SK-N-SH (cell line): ENCODE measurements at regions not wholly inside any gene's neighbourhood (a gene's known extent, or its start where the extent isn't known, plus 50 kb on each side); places are given as distances from the start of the nearest gene placed in this dataset.

Experiments used
- CTCF ChIA-PET: fragments of 300-600, 350-600 bp; formaldehyde crosslinking; extraction: SDS; loops from one replicate; lab custom pipeline; 2021; lab: Yijun Ruan, JAX
- POLR2A ChIA-PET: fragments of 350-600 bp; sonication (Branson Sonifier 250); formaldehyde crosslinking; extraction: SDS; loops from one replicate; lab custom pipeline; 2020; ENCODE audit warnings: antibody characterized with exemption, inconsistent platforms; lab: Yijun Ruan, JAX
- DNase-seq: peaks from one replicate; pipeline ENCODE4 v3.0.0; 2012
- H2AFZ ChIP-seq: fragments of 200-600 bp; sonication (generic); 2 replicates; pipeline ENCODE4 v1.8.1; 2016; ENCODE audit warnings: antibody characterized with exemption, mild to moderate bottlenecking, low read depth
- H3F3A ChIP-seq: fragments of 200-600 bp; sonication (generic); replicated peaks from 2 replicates; pipeline ENCODE3; 2016; ENCODE audit warnings: antibody characterized with exemption, mild to moderate bottlenecking; ENCODE audit not compliant: insufficient read depth
- H3K27ac ChIP-seq, 2 experiments: fragments of 200-500 bp in 1 of 2; fragments of 200-600 bp in 1 of 2; sonication (Bioruptor generic) in 1 of 2; sonication (generic), shearing (Covaris generic) in 1 of 2; 2 replicates each; pipeline versions ENCODE4 v1.5.1 to v1.6.1; 2014 to 2016; ENCODE audit warnings: low read depth in 2 of 2, inconsistent platforms in 1 of 2, low read length in 1 of 2, mild to moderate bottlenecking in 1 of 2, mixed read lengths in 1 of 2
- H3K27me3 ChIP-seq: fragments of 200-600 bp; sonication (generic), shearing (Covaris generic); 2 replicates; pipeline ENCODE4 v1.6.1; 2016; ENCODE audit warnings: mixed run types; ENCODE audit not compliant: insufficient read depth
- H3K36me3 ChIP-seq, 2 experiments: fragments of 200-500 bp in 1 of 2; fragments of 200-600 bp in 1 of 2; sonication (Bioruptor generic) in 1 of 2; sonication (generic) in 1 of 2; replicated peaks in 1 of 2; 2 replicates each; pipeline versions ENCODE3 to v1.5.1; 2014 to 2016; ENCODE audit warnings: low read length in 1 of 2, mild to moderate bottlenecking in 1 of 2; ENCODE audit not compliant: insufficient read depth in 2 of 2, control insufficient read depth in 1 of 2
- H3K4me1 ChIP-seq, 2 experiments: fragments of 200-500 bp in 1 of 2; fragments of 200-600 bp in 1 of 2; sonication (Bioruptor generic) in 1 of 2; sonication (generic), shearing (Covaris generic) in 1 of 2; 2 replicates each; pipeline versions ENCODE4 v1.5.1 to v1.6.1; 2014 to 2016; ENCODE audit warnings: low read depth in 1 of 2, low read length in 1 of 2, mixed run types in 1 of 2; ENCODE audit not compliant: insufficient read depth in 2 of 2, control insufficient read depth in 1 of 2
- H3K4me2 ChIP-seq: fragments of 200-600 bp; sonication (generic), shearing (Covaris generic); 2 replicates; pipeline ENCODE4 v1.6.1; 2017; ENCODE audit warnings: mixed run types
- H3K4me3 ChIP-seq, 2 experiments: fragments of 200-500 bp in 1 of 2; fragments of 200-600 bp in 1 of 2; sonication (Bioruptor generic) in 1 of 2; sonication (generic), shearing (Covaris generic) in 1 of 2; 2 replicates each; pipeline versions ENCODE4 v1.5.1 to v1.8.1; 2014 to 2016; ENCODE audit warnings: low read depth in 2 of 2, inconsistent platforms in 1 of 2, low read length in 1 of 2, mild to moderate bottlenecking in 1 of 2, mixed read lengths in 1 of 2, moderate library complexity in 1 of 2
- H3K79me2 ChIP-seq: fragments of 200-600 bp; sonication (generic); 2 replicates; pipeline ENCODE4 v1.8.1; 2017; ENCODE audit warnings: mild to moderate bottlenecking; ENCODE audit not compliant: insufficient read depth
- H3K9ac ChIP-seq: fragments of 200-600 bp; sonication (generic); 2 replicates; pipeline ENCODE4 v1.6.1; 2017; ENCODE audit warnings: mixed run types
- H3K9me2 ChIP-seq: fragments of 200-600 bp; sonication (generic); 2 replicates; pipeline ENCODE4 v1.6.1; 2017; ENCODE audit warnings: mixed run types
- H3K9me3 ChIP-seq: fragments of 200-600 bp; sonication (generic); 2 replicates; pipeline ENCODE4 v1.6.1; 2017; ENCODE audit warnings: mixed run types, mild to moderate bottlenecking, moderate library complexity
- H4K20me1 ChIP-seq: fragments of 200-600 bp; sonication (generic); 2 replicates; pipeline ENCODE4 v1.6.1; 2017; ENCODE audit warnings: mild to moderate bottlenecking, mixed run types; ENCODE audit not compliant: insufficient read depth
- CHD2 ChIP-seq: fragments of 150-350 bp; IDR thresholded peaks from 2 replicates; pipeline ENCODE4 v1.6.1; 2018; ENCODE audit warnings: low read length; ENCODE audit not compliant: partially characterized antibody
- MXI1 ChIP-seq: IDR thresholded peaks from 2 replicates; pipeline ENCODE4 v1.6.1; 2012; ENCODE audit warnings: mild to moderate bottlenecking, low read depth, low read length, improper control_type of control experiment
- RAD21 ChIP-seq: IDR thresholded peaks from 2 replicates; pipeline ENCODE4 v1.6.1; 2012; ENCODE audit warnings: mild to moderate bottlenecking, low read length
- RCOR1 ChIP-seq: fragments of 150-350 bp; IDR thresholded peaks from 2 replicates; pipeline ENCODE4 v1.6.1; 2017; ENCODE audit warnings: antibody characterized with exemption, low read length
- TCF12 ChIP-seq: IDR thresholded peaks from 2 replicates; pipeline ENCODE4 v1.4.0; 2012
- WGBS: methylation state at CpG from one replicate; pipeline ENCODE4 v1.1.6; 2017; ENCODE audit warnings: low lambda C conversion rate; 5-methylcytosine and 5-hydroxymethylcytosine counted together
- TF ChIP-seq, protein P1 (sequence below): IDR thresholded peaks from 2 replicates; pipeline ENCODE4 v1.4.0; 2012; ENCODE audit warnings: low read depth, borderline replicate concordance
- TF ChIP-seq, protein P2 (sequence below): IDR thresholded peaks from 2 replicates; pipeline ENCODE4; 2012
- TF ChIP-seq, protein P3 (sequence below): IDR thresholded peaks from 2 replicates; pipeline ENCODE4 v1.4.0; 2012; ENCODE audit warnings: low read depth, borderline replicate concordance
- TF ChIP-seq, protein P4 (sequence below): IDR thresholded peaks from 2 replicates; pipeline ENCODE4 v1.6.1; 2012; ENCODE audit warnings: mild to moderate bottlenecking, low read depth, low read length, moderate library complexity

DNA sequence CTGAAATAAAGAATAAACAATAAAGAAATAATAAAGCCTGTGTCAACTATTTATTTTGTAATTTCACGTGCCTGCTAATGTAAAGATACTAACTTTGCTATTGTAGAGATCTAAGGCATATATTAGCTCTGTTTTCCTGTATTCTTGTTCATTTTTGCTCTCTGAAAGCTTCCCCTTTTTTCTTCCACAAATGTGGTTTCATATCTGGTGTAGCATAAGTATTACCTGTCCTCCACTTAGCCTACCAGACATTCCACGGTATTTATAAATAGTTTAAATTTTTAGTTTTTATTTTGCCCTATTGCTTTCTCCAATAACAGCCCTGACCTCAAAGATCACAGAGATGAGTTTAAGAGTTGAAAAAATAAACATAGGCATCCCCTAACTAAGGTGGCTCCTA is 92.6 kb upstream of the ATP2B1 start:
- H3K9me3 ChIP-seq: no peaks in the 10 kb centered on the region
- H3F3A ChIP-seq: no peaks in the 10 kb centered on the region
- WGBS: 79% methylated on average over 2 of the region's 2 CpGs
- no peak overlapping the region for H3K9ac ChIP-seq
- no peaks in the 10 kb centered on the region for H4K20me1 ChIP-seq
- H3K27me3 ChIP-seq: no peaks in the 10 kb centered on the region
- ChIA-PET CTCF (no interaction called here), POLR2A (no interaction called here)
- H3K36me3 ChIP-seq: no peaks in the 10 kb centered on the region
- TF ChIP-seq CHD2 (no peak), RCOR1 (no peak)
- H3K4me3 ChIP-seq: no peak overlapping the region
- no peaks in the 10 kb centered on the region for H3K9me2 ChIP-seq
- peaks cover 0 to 2% of the 10 kb centered on the region in 2 experiments; a peak in 2 of 4 replicates for H3K4me1 ChIP-seq
- H3K27ac ChIP-seq: no peak overlapping the region
- no peaks in the 10 kb centered on the region for H3K79me2 ChIP-seq
- no peak overlapping the region for H3K4me2 ChIP-seq
- H2AFZ ChIP-seq: no peak overlapping the region
- DNase-seq: no peak

DNA sequence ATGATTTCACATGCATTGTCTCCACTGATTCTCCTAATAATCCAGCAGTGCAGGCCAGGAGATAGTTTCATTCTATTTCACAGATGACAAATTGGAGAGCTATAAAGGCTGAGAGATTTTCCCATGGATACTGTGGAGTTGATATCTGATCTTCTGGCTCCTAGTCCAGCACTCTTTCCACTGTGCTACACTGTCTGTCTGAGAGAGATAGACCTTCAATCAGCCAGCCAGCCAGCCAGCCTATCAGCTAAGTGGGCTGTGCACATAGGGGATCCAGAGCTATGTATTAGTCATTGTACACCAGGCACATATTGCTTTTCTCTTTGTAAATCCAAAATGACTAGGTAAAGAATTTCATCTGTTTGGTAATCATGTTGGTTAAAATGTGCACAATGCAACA is 91.8 kb upstream of the ATP2B1 start:
- Histone ChIP-seq H3K4me3 (no peak overlapping the region), H3K9ac (no peak overlapping the region), H3K4me1 (peaks cover 0 to 2% of the 10 kb centered on the region in 2 experiments; a peak in 2 of 4 replicates), H3K9me2 (no peaks in the 10 kb centered on the region), H3F3A (no peaks in the 10 kb centered on the region), H3K27ac (no peak overlapping the region), H3K79me2 (no peaks in the 10 kb centered on the region), H3K36me3 (no peaks in the 10 kb centered on the region), H3K27me3 (no peaks in the 10 kb centered on the region), H3K4me2 (no peak overlapping the region), H4K20me1 (no peaks in the 10 kb centered on the region), H3K9me3 (no peaks in the 10 kb centered on the region), H2AFZ (no peak overlapping the region)
- ChIA-PET POLR2A (no interaction called here), CTCF (interaction anchor here (0.7 kb wide), 1 partner anchor 1054 kb away, joined by 3 read pairs; no protein-coding TSS in a partner anchor)
- peak; percentile 4 for DNase-seq
- TF ChIP-seq, protein P1, sequence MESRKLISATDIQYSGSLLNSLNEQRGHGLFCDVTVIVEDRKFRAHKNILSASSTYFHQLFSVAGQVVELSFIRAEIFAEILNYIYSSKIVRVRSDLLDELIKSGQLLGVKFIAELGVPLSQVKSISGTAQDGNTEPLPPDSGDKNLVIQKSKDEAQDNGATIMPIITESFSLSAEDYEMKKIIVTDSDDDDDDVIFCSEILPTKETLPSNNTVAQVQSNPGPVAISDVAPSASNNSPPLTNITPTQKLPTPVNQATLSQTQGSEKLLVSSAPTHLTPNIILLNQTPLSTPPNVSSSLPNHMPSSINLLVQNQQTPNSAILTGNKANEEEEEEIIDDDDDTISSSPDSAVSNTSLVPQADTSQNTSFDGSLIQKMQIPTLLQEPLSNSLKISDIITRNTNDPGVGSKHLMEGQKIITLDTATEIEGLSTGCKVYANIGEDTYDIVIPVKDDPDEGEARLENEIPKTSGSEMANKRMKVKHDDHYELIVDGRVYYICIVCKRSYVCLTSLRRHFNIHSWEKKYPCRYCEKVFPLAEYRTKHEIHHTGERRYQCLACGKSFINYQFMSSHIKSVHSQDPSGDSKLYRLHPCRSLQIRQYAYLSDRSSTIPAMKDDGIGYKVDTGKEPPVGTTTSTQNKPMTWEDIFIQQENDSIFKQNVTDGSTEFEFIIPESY: no peak
- TF ChIP-seq TCF12 (no peak), MXI1 (no peak), RAD21 (no peak)
- TF ChIP-seq, protein P2, sequence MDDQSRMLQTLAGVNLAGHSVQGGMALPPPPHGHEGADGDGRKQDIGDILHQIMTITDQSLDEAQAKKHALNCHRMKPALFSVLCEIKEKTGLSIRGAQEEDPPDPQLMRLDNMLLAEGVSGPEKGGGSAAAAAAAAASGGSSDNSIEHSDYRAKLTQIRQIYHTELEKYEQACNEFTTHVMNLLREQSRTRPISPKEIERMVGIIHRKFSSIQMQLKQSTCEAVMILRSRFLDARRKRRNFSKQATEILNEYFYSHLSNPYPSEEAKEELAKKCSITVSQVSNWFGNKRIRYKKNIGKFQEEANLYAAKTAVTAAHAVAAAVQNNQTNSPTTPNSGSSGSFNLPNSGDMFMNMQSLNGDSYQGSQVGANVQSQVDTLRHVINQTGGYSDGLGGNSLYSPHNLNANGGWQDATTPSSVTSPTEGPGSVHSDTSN: peak; percentile 38; the same call in 1 of the 2 replicates
- TF ChIP-seq, protein P3, sequence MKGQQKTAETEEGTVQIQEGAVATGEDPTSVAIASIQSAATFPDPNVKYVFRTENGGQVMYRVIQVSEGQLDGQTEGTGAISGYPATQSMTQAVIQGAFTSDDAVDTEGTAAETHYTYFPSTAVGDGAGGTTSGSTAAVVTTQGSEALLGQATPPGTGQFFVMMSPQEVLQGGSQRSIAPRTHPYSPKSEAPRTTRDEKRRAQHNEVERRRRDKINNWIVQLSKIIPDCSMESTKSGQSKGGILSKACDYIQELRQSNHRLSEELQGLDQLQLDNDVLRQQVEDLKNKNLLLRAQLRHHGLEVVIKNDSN: no peak
- TF ChIP-seq, protein P4, sequence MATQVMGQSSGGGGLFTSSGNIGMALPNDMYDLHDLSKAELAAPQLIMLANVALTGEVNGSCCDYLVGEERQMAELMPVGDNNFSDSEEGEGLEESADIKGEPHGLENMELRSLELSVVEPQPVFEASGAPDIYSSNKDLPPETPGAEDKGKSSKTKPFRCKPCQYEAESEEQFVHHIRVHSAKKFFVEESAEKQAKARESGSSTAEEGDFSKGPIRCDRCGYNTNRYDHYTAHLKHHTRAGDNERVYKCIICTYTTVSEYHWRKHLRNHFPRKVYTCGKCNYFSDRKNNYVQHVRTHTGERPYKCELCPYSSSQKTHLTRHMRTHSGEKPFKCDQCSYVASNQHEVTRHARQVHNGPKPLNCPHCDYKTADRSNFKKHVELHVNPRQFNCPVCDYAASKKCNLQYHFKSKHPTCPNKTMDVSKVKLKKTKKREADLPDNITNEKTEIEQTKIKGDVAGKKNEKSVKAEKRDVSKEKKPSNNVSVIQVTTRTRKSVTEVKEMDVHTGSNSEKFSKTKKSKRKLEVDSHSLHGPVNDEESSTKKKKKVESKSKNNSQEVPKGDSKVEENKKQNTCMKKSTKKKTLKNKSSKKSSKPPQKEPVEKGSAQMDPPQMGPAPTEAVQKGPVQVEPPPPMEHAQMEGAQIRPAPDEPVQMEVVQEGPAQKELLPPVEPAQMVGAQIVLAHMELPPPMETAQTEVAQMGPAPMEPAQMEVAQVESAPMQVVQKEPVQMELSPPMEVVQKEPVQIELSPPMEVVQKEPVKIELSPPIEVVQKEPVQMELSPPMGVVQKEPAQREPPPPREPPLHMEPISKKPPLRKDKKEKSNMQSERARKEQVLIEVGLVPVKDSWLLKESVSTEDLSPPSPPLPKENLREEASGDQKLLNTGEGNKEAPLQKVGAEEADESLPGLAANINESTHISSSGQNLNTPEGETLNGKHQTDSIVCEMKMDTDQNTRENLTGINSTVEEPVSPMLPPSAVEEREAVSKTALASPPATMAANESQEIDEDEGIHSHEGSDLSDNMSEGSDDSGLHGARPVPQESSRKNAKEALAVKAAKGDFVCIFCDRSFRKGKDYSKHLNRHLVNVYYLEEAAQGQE: no peak
